Naive thymus-derived CD4-positive, alpha-beta T cell (primary cell): ENCODE measurements at regions not wholly inside any gene's neighbourhood (a gene's known extent, or its start where the extent isn't known, plus 50 kb on each side); places are given as distances from the start of the nearest gene placed in this dataset.

Experiments
- ATAC-seq: fragments of 150-1000 bp; cut with Tn5 transposase; 2 replicates; pipeline ENCODE4 v1.10.0; 2021; ENCODE audit warnings: mild to moderate bottlenecking, moderate library complexity
- CTCF ChIA-PET: fragments of 350-600 bp; sonication (Branson Sonifier 250); formaldehyde crosslinking; loops from one replicate; lab custom pipeline; 2021; ENCODE audit warnings: antibody characterized with exemption; lab: Charles Lee
- POLR2A ChIA-PET: fragments of 350-600 bp; sonication (Branson Sonifier 250); formaldehyde crosslinking; loops from one replicate; lab custom pipeline; 2021; ENCODE audit warnings: antibody characterized with exemption, inconsistent platforms; lab: Charles Lee
- DNase-seq, 9 donors: peaks; one replicate each; pipeline versions ENCODE4 v3.0.0 to v3.0.0-alpha.2; 2020 to 2022; ENCODE audit warnings: mixed read lengths in 1 of 9
- H3K27ac ChIP-seq: one replicate; pipeline ENCODE4 v1.7.0; 2013; ENCODE audit warnings: mild to moderate bottlenecking, low read depth, low read length, moderate library complexity
- H3K27me3 ChIP-seq, 2 donors: one replicate each; pipeline ENCODE4 v1.7.0; 2013; ENCODE audit warnings: low read length in 2 of 2, mild to moderate bottlenecking in 2 of 2, moderate library complexity in 2 of 2; ENCODE audit not compliant: control insufficient read depth in 2 of 2, insufficient read depth in 2 of 2
- H3K36me3 ChIP-seq, 3 experiments: 1 replicate in 2 of 3; 2 replicates in 1 of 3; pipeline ENCODE4 v1.7.0; 2013; ENCODE audit warnings: low read length in 3 of 3, mild to moderate bottlenecking in 3 of 3, moderate library complexity in 1 of 3; ENCODE audit not compliant: insufficient read depth in 3 of 3, control insufficient read depth in 2 of 3
- H3K4me1 ChIP-seq, 2 donors: one replicate each; pipeline ENCODE4 v1.7.0; 2013; ENCODE audit warnings: low read length in 2 of 2, mild to moderate bottlenecking in 2 of 2, moderate library complexity in 1 of 2; ENCODE audit not compliant: control insufficient read depth in 2 of 2, insufficient read depth in 2 of 2
- H3K4me3 ChIP-seq: 2 replicates; pipeline ENCODE4 v1.7.0; 2013; ENCODE audit warnings: mild to moderate bottlenecking, low read length
- H3K9me3 ChIP-seq, 3 experiments: 1 replicate in 2 of 3; 2 replicates in 1 of 3; pipeline ENCODE4 v1.7.0; 2013; ENCODE audit warnings: low read length in 3 of 3; ENCODE audit not compliant: control insufficient read depth in 2 of 3
- H3K27ac Mint-ChIP-seq, 9 donors: one replicate each; pipeline ENCODE4 v1.8.0; 2020 to 2022; ENCODE audit warnings: mixed read lengths in 9 of 9, mild to moderate bottlenecking in 8 of 9, moderate library complexity in 5 of 9, inconsistent platforms in 2 of 9
- H3K27me3 Mint-ChIP-seq, 5 donors: one replicate each; pipeline ENCODE4 v1.8.0; 2021 to 2022; ENCODE audit warnings: mixed read lengths in 5 of 5, mild to moderate bottlenecking in 1 of 5
- H3K36me3 Mint-ChIP-seq, 5 donors: one replicate each; pipeline ENCODE4 v1.8.0; 2020 to 2022; ENCODE audit warnings: mixed read lengths in 5 of 5, mild to moderate bottlenecking in 3 of 5, inconsistent platforms in 1 of 5
- H3K4me1 Mint-ChIP-seq, 7 donors: one replicate each; pipeline ENCODE4 v1.8.0; 2020 to 2022; ENCODE audit warnings: mixed read lengths in 7 of 7, mild to moderate bottlenecking in 3 of 7, inconsistent platforms in 1 of 7
- H3K4me3 Mint-ChIP-seq, 10 donors: one replicate each; pipeline ENCODE4 v1.8.0; 2020 to 2022; ENCODE audit warnings: mild to moderate bottlenecking in 10 of 10, mixed read lengths in 10 of 10, moderate library complexity in 6 of 10, inconsistent platforms in 2 of 10
- H3K9me3 Mint-ChIP-seq, 11 donors: one replicate each; pipeline ENCODE4 v1.8.0; 2020 to 2022; ENCODE audit warnings: mixed read lengths in 11 of 11, mild to moderate bottlenecking in 4 of 11, inconsistent platforms in 1 of 11, moderate library complexity in 1 of 11
- intact Hi-C, 2 donors: fragments of 100-400 bp; cut with micrococcal nuclease; formaldehyde crosslinking; loops; one replicate each; pipeline ENCODE4 v1.15.1; 2023

DNA sequence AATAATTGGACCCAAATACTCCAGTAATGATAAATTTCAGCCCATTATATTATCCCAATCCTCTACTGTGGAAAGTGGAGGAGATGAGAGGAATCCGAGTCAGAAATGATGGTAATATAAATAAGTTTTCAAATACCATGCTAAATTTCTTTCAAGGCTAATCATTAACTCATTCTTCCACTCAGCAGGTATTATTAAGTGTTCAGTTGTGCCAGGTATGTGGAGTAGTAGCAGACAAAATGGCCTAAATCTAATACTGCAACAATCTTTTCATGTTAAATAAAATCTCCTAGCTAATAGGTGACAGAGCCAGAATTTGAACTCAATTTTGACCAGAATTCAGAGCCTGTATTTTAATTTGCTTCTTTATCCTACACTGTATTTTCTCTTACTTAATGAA lies 538.6 kb upstream of the ROBO2 start:
- no peak overlapping the region for H3K27ac ChIP-seq
- DNase-seq, result no peak
- H3K9me3 ChIP-seq, result no peaks in the 10 kb centered on the region
- H3K36me3 ChIP-seq, result no peaks in the 10 kb centered on the region
- ChIA-PET POLR2A (no interaction called here), CTCF (no interaction called here)
- Mint-ChIP-seq H3K36me3 (no peaks in the 10 kb centered on the region), H3K27ac (no peak overlapping the region), H3K4me3 (no peak overlapping the region), H3K27me3 (no peaks in the 10 kb centered on the region), H3K9me3 (peaks cover 0 to 29% (median 9%) of the 10 kb centered on the region in 11 donors), H3K4me1 (no peaks in the 10 kb centered on the region)
- no peak for ATAC-seq
- H3K4me3 ChIP-seq, result no peak overlapping the region
- intact Hi-C loops, result no loop called here
- H3K4me1 ChIP-seq, result no peaks in the 10 kb centered on the region
- no peaks in the 10 kb centered on the region for H3K27me3 ChIP-seq

DNA sequence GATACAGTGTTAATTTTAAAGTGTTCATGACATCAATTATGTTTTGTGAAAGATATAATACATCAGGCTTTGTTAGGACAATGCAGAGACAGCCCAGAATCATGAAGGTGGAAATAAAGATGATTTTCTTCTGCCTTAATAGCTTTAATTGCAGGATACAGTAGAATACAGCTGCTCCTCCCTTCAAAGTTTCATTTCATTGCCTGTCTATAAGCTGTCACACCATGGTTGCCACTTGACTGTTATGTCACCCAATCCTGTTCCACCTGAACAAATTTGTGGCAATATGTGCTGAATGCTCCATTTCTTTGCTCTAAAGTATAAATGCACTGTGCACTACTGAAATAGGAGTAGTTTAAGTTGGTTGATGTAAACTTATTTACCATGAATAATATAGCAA lies 537.8 kb upstream of the ROBO2 start:
- no peak overlapping the region for H3K4me3 ChIP-seq
- ChIA-PET POLR2A (no interaction called here), CTCF (no interaction called here)
- H3K4me1 ChIP-seq, result no peaks in the 10 kb centered on the region
- no peak overlapping the region for H3K4me3 Mint-ChIP-seq
- no peaks in the 10 kb centered on the region for H3K27me3 Mint-ChIP-seq
- no peaks in the 10 kb centered on the region for H3K9me3 ChIP-seq
- H3K27me3 ChIP-seq, result no peaks in the 10 kb centered on the region
- H3K36me3 ChIP-seq, result no peaks in the 10 kb centered on the region
- intact Hi-C loops, result no loop called here
- ATAC-seq, result no peak
- no peak overlapping the region for H3K27ac ChIP-seq
- H3K27ac Mint-ChIP-seq, result no peak overlapping the region
- DNase-seq, result no peak
- no peaks in the 10 kb centered on the region for H3K36me3 Mint-ChIP-seq
- no peaks in the 10 kb centered on the region for H3K4me1 Mint-ChIP-seq
- peaks cover 0 to 29% (median 7%) of the 10 kb centered on the region in 11 donors for H3K9me3 Mint-ChIP-seq

DNA sequence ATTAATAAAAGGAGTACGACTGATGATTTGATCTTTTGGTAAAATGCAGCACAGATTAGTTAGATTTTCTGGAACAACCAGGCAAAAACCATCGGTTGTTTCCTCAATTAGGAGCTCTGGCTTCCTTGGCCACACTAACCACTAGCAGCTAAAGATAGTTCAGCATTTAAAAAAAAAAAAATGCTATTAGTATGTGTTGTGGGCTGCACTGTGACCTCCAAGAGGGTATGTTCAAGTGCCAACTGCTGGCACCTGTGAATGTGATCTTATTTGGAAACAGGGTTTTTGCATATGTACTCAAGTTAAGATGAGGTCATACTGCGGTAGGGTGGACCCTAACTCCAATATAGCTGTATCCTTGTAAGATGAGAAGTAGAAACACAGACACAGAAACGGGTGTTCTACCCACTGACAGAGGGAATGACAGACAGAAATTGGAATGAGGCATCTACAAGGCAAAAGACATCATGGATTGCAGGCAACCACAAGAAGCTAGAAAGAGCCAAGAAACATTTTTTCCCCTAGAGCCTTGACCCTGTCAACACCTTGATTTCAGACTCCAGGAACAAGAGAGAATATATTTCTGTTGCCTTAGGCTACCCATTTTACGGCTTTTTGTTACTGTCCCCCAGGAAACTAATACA lies 534.6 kb upstream of the ROBO2 start:
- H3K27me3 ChIP-seq, result no peaks in the 10 kb centered on the region
- H3K4me1 Mint-ChIP-seq, result no peaks in the 10 kb centered on the region
- no peaks in the 10 kb centered on the region for H3K27me3 Mint-ChIP-seq
- ATAC-seq (no peak), DNase-seq (no peak)
- H3K27ac ChIP-seq, result no peak overlapping the region
- H3K4me3 Mint-ChIP-seq, result no peak overlapping the region
- no peaks in the 10 kb centered on the region for H3K9me3 ChIP-seq
- POLR2A ChIA-PET, result no interaction called here
- CTCF ChIA-PET, result no interaction called here
- H3K4me1 ChIP-seq, result no peaks in the 10 kb centered on the region
- intact Hi-C loops, result no loop called here
- no peaks in the 10 kb centered on the region for H3K36me3 Mint-ChIP-seq
- H3K27ac Mint-ChIP-seq, result no peak overlapping the region
- peaks cover 0 to 25% (median 4%) of the 10 kb centered on the region in 11 donors for H3K9me3 Mint-ChIP-seq
- no peak overlapping the region for H3K4me3 ChIP-seq
- no peaks in the 10 kb centered on the region for H3K36me3 ChIP-seq

DNA sequence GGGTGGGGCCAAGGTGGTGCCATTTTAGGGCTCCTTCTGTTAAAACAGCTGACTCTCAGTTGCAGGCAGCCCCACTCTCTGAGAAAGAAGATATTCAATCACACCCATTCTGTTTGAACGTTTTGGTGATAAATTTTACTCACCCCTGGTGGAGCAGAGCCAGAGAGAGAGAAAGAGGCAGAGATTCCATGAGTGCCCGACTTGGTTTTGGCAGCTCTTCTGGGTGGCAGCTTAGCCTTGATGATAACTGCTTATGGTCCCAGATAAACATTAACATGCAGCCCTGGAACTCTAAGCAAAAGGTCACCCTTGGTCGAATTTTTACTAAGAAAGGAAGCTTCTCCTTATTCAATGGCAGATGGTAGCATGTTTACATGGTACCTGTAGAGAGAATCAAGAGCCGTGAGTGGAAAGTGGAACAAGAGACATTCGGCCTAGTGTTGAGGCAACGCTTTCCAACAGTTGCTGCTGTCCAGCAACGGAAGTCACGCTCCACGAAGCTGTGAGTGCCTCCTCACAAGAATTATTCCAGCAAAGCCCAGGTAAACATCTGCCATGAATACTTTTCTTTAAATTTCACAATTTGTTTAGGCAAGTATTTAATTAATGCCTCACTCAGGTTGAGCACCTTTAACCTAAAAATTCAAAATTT lies 530.6 kb upstream of the ROBO2 start:
- peaks cover 0 to 21% (median 4%) of the 10 kb centered on the region in 11 donors for H3K9me3 Mint-ChIP-seq
- H3K27me3 Mint-ChIP-seq, result no peaks in the 10 kb centered on the region
- H3K4me1 Mint-ChIP-seq, result no peaks in the 10 kb centered on the region
- Histone ChIP-seq H3K4me3 (no peak overlapping the region), H3K27me3 (no peaks in the 10 kb centered on the region), H3K9me3 (no peaks in the 10 kb centered on the region), H3K4me1 (no peaks in the 10 kb centered on the region), H3K27ac (no peak overlapping the region), H3K36me3 (no peaks in the 10 kb centered on the region)
- H3K27ac Mint-ChIP-seq, result no peak overlapping the region
- H3K4me3 Mint-ChIP-seq, result no peak overlapping the region
- no peak for ATAC-seq
- intact Hi-C loops, result no loop called here
- ChIA-PET POLR2A (no interaction called here), CTCF (no interaction called here)
- no peaks in the 10 kb centered on the region for H3K36me3 Mint-ChIP-seq
- no peak for DNase-seq

DNA sequence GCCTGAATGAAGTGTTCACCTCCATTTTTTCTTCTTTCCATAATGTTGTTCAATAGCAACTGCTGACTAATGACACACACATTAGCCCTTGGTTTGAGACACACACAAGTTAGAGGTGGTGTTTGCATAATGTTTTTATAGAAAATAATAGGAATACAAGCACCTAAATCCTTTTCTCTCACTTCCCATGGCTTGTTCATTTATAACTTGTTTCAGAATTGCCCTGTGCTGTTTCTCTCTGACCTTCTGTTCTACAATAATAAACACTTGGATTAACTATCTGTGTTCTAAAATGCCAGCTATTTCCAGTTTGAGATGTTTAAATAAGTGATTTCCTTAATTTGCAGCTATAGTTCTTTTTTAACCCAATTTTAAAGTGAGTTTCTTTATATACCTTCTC lies 525.1 kb upstream of the ROBO2 start:
- POLR2A ChIA-PET, result no interaction called here
- Histone ChIP-seq H3K4me3 (no peak overlapping the region), H3K27me3 (no peaks in the 10 kb centered on the region), H3K4me1 (no peaks in the 10 kb centered on the region), H3K9me3 (no peaks in the 10 kb centered on the region), H3K36me3 (no peaks in the 10 kb centered on the region), H3K27ac (no peak overlapping the region)
- Mint-ChIP-seq H3K36me3 (no peaks in the 10 kb centered on the region), H3K4me1 (no peaks in the 10 kb centered on the region), H3K27me3 (no peaks in the 10 kb centered on the region), H3K4me3 (no peak overlapping the region), H3K9me3 (peaks cover 0 to 11% (median 4%) of the 10 kb centered on the region in 11 donors), H3K27ac (no peak overlapping the region)
- CTCF ChIA-PET, result no interaction called here
- intact Hi-C loops, result no loop called here
- DNase-seq (no peak), ATAC-seq (no peak)

DNA sequence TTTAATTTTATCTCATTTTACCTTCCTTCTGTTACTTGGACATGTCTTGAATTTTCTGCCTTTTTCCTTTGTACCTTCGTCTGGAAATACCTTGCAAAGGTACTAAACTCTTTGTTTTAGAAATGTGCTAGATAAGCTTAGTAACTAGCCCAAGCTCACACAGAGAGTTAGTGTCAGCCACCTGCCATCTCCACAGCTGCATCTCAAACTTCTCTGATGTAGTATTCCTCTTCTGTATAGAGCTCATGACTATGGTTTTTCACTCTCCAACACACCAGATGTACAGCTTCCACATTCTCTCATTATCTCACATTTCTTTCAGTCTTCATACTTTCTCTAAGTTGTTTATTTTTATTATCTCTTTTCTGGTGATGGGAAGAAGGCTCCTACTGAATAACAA lies 516.6 kb upstream of the ROBO2 start:
- H3K9me3 ChIP-seq, result no peaks in the 10 kb centered on the region
- Mint-ChIP-seq H3K4me1 (no peaks in the 10 kb centered on the region), H3K4me3 (no peak overlapping the region), H3K27me3 (no peaks in the 10 kb centered on the region), H3K9me3 (peaks cover 0 to 5% (median 2%) of the 10 kb centered on the region in 11 donors), H3K27ac (no peak overlapping the region), H3K36me3 (no peaks in the 10 kb centered on the region)
- H3K27ac ChIP-seq, result no peak overlapping the region
- POLR2A ChIA-PET, result no interaction called here
- ATAC-seq (no peak), DNase-seq (no peak)
- intact Hi-C loops, result no loop called here
- H3K4me1 ChIP-seq, result no peaks in the 10 kb centered on the region
- no peak overlapping the region for H3K4me3 ChIP-seq
- no peaks in the 10 kb centered on the region for H3K36me3 ChIP-seq
- no peaks in the 10 kb centered on the region for H3K27me3 ChIP-seq
- CTCF ChIA-PET, result no interaction called here

DNA sequence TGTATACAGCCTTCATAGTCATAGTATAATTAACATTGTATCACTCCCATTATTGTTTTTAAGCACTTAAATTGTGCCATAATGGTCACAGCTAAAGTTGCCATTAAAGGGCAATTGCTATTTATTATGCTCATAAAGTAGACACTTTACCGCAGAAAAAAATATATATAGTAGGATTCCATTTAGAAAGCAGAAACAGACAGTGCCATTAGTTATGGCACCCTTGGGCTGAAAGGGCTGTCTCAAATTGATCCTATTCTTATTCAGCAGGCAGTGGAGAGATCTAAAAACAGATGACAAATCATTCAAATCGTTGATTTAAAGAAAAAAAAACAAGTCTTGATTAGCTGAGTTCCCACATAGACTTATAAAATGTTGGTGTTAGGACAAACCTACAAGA lies 514.2 kb upstream of the ROBO2 start:
- ChIA-PET CTCF (no interaction called here), POLR2A (no interaction called here)
- H3K4me3 ChIP-seq, result no peak overlapping the region
- no peaks in the 10 kb centered on the region for H3K36me3 ChIP-seq
- no peaks in the 10 kb centered on the region for H3K9me3 ChIP-seq
- Mint-ChIP-seq H3K9me3 (peaks cover 0 to 10% (median 3%) of the 10 kb centered on the region in 11 donors), H3K27ac (no peak overlapping the region), H3K4me1 (no peaks in the 10 kb centered on the region), H3K36me3 (no peaks in the 10 kb centered on the region), H3K27me3 (no peaks in the 10 kb centered on the region), H3K4me3 (no peak overlapping the region)
- no peaks in the 10 kb centered on the region for H3K27me3 ChIP-seq
- no peaks in the 10 kb centered on the region for H3K4me1 ChIP-seq
- no peak overlapping the region for H3K27ac ChIP-seq
- intact Hi-C loops, result no loop called here
- ATAC-seq (no peak), DNase-seq (no peak)
